NCI-H1092 (cell line): ENCODE measurements at regions not wholly inside any gene's neighbourhood (a gene's known extent, or its start where the extent isn't known, plus 50 kb on each side); places are given as distances from the start of the nearest gene placed in this dataset.

ENCODE experiments used
- DNase-seq: peaks from one replicate; lab custom pipeline; 2025; lab: John Stamatoyannopoulos, UW

GRCh38 chr4:134019657-134020056 lies 181.9 kb downstream of the PABPC4L start:
- no peak for DNase-seq

GRCh38 chr4:134018846-134019245 lies 182.7 kb downstream of the PABPC4L start:
- no peak for DNase-seq

- DNase-seq: no peak
Measured at GRCh38 chr4:134001057-134001456, 200.5 kb downstream of the PABPC4L start.

- no peak for DNase-seq
Measured at GRCh38 chr4:133997436-133997835, 204.2 kb downstream of the PABPC4L start.

- DNase-seq: no peak
Measured at GRCh38 chr4:133996431-133997121, 205.0 kb downstream of the PABPC4L start.

- DNase-seq: no peak
Measured at GRCh38 chr4:133995243-133995960, 206.2 kb downstream of the PABPC4L start.

- no peak for DNase-seq
Measured at GRCh38 chr4:133982533-133983224, 218.9 kb downstream of the PABPC4L start.

- DNase-seq: no peak
Measured at GRCh38 chr4:133981327-133981726, 220.3 kb downstream of the PABPC4L start.

- no peak for DNase-seq
Measured at GRCh38 chr4:133972586-133972985, 229.0 kb downstream of the PABPC4L start.

- DNase-seq: no peak
Measured at GRCh38 chr4:133969202-133969848, 232.3 kb downstream of the PABPC4L start.

GRCh38 chr4:133968174-133968573 lies 233.4 kb downstream of the PABPC4L start:
- DNase-seq: no peak

- DNase-seq: no peak
Measured at GRCh38 chr4:133960975-133961374, 240.6 kb downstream of the PABPC4L start.

GRCh38 chr4:133943081-133943480 lies 258.5 kb downstream of the PABPC4L start:
- DNase-seq: no peak

GRCh38 chr4:133938061-133938460 lies 263.5 kb downstream of the PABPC4L start:
- no peak for DNase-seq

- DNase-seq: no peak
Measured at GRCh38 chr4:133929531-133930239, 271.9 kb downstream of the PABPC4L start.

- DNase-seq: no peak
Measured at GRCh38 chr4:133921280-133922195, 280.1 kb downstream of the PABPC4L start.

GRCh38 chr4:133920236-133920635 lies 281.4 kb downstream of the PABPC4L start:
- DNase-seq: no peak

GRCh38 chr4:133910165-133910564 lies 291.4 kb downstream of the PABPC4L start:
- DNase-seq: no peak

- DNase-seq: no peak
Measured at GRCh38 chr4:133903029-133903428, 298.6 kb downstream of the PABPC4L start.

- no peak for DNase-seq
Measured at GRCh38 chr4:133891011-133891410, 310.6 kb downstream of the PABPC4L start.

GRCh38 chr4:133887723-133888122 lies 313.9 kb downstream of the PABPC4L start:
- DNase-seq: no peak
